CD4-positive, alpha-beta T cell treated with Interleukin-15 for 4 hours (primary cell): ENCODE measurements at regions not wholly inside any gene's neighbourhood (a gene's known extent, or its start where the extent isn't known, plus 50 kb on each side); places are given as distances from the start of the nearest gene placed in this dataset.

Experiments
- DNase-seq: peaks from one replicate; pipeline ENCODE4 v3.0.0-alpha.2; 2020; ENCODE audit warnings: low spot score

DNA sequence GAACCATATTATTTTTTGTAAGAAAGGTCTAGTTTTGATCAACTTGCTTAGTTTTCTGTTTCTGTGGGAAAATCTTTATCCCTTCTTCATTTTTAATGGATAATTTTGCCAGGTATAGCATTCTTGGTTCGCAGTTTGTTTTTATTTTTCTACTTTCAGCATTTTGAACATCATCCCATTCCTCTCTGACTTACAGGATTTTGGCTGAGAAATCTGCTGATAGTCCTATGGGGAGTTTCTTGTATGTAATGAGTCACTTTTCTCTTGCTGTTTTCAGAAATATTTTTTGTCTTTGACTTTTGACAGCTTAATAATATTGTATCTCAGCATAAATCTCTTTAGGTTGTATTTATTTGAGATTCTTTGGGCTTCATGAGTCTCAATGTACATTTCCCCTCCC lies 389.1 kb downstream of the PBX1 start:
- DNase-seq, result no peak

DNA sequence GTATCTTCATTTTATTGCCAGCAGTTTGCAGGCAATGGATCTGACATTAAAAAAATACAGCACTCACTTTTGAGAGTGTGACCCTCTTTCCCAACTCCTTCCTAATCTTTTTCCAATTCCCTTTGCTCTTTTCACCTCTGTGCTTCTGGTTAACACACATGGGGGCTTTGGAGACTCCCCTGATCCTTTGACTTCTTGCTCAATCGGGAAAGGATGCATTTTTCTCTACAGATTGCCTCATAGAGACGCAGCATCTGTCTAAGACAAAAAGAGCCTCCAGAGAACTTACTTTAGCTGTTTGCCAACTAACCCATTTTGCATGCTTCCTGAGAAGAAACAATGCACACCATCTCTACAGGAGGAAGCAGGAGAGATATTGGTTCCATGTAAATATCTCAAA lies 378.3 kb downstream of the PBX1 start:
- no peak for DNase-seq

DNA sequence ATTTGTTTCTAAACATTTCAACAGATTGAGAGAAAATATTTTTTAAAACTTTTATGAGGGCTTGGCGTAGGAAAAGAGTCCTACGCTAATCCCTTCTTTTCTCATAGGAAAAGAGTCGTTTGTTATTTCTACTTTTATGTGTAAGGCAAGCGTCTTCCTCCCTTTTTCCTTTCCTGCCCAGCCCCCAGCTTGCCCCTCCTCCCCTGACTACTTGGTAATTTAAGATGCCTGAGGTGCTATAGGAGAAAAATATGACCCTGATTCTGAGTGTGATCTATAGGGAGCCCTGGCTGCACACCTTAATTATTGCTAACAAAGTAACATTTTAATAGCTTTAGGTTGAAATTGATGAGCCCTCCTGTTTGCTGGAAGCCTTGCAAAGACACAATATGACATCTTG lies 373.6 kb downstream of the PBX1 start:
- no peak for DNase-seq

DNA sequence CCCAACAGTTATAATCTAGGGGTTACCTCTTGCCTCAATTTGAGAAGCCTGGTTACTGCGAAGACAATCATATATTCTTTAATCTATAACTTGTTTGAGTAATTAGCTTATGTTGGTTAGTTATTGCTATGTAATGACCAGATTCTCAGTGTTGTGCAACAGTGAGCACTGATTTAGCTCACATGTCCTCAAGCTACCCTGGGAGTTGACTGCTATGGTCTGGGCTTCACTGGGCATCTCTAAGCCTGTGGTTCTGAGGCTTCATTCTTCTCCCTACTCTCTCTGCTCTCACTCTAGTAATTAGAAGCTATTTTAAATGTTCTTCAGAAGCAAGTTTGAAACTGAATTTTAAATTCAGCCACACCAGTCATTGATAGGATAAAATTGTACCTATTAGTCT lies 371.8 kb downstream of the PBX1 start:
- no peak for DNase-seq

DNA sequence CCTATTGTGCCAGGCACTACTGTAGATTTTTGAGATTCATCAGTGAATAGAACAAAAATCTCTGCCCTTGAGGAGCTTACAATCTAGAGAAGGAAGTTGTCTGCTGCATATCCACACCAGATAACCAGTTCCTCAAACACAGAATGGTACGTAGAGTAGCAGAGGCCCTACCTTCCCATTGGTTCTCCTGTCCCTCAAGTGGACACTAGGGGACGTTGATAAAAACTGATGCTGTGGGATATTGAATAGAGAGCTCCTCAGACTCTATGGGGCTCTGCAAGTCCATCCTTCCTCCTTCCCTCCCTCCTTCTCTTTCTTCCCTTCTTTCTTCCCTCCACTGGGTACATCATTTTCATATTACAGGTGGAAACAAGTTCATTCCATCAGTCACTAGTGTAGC lies 371.3 kb downstream of the PBX1 start:
- no peak for DNase-seq

DNA sequence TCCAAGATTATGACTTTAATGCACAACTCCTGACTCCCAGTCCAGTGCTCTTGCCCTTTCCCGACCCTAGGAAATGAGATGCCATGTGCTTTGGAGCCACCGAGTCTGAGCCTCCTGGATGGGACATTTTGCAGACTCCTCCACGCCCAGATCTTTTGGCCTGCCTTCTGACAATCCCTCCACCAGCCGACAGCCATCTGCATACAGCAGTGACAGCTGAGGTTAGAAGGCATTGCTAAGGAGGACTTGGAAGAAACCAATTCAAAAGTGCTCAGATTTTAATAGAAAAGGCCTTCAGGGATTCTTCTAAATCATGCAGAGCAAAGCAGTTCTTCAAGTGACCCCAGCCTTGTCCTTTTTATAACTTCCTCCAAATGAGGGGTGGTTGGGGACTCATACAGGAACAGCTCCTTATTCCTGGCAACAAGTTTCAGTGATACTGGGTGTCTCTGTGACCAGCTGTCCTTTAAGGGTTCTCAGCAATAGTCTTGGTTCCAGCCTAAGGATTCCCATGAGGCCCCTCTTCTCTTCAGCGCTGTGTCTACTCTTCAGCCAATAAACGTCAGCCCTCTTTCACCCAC lies 369.3 kb downstream of the PBX1 start:
- no peak for DNase-seq

DNA sequence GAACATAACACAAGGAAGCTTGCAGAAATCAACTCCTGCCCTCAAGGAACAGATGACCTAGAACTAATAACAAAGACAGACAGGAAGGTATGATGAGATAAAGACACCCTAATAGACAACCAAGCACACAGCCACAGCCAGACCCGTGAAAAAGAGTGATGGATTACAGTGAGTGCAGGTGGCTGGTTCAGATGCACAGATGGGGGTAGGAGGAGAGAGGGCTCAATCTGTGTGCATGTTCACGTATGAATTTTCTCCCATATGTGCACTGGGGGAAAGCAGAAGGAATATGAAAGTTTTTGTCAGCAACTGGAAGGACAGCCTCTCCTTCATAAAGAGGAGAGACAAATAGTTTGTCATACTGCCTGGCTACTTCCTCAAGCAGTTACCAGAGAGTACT lies 367.1 kb downstream of the PBX1 start:
- no peak for DNase-seq

DNA sequence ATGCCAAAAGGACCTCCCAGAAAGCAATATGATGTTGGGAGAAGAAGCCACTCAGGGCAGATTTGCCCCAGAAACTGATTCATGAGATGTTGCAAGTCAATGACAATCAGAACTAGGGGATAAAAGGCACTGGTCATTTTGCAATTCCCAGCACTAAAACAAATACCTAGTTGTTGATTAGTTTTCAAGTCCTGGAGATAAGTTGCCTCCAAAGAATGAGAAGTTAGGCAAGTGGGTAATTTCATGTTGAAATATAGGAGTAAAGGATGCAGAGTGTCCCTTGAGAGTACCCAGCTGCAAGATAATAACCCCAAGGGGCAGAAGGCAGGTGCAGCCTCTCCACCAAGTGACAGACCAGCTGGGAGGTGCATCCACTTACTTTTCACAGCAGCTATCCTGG lies 363.6 kb downstream of the PBX1 start:
- no peak for DNase-seq

DNA sequence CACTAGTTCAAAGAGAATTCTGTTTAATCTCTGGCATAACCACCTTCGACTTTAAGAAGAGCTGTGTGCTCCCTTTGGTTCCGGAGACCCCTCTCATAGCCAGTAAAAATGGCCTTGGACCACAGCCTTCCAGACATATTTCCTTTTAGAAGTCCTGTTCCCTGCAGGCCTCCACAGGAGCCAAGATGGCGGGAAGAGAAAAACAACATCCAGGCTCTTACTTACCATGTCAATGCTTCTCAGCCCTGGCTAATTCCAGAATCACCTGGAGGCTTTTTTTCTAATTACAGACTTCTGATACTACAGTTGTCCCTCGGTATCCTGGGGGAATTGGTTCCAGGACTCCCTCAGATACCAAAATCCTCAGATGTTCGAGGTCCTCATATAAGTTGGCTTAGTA lies 362.5 kb downstream of the PBX1 start:
- no peak for DNase-seq

DNA sequence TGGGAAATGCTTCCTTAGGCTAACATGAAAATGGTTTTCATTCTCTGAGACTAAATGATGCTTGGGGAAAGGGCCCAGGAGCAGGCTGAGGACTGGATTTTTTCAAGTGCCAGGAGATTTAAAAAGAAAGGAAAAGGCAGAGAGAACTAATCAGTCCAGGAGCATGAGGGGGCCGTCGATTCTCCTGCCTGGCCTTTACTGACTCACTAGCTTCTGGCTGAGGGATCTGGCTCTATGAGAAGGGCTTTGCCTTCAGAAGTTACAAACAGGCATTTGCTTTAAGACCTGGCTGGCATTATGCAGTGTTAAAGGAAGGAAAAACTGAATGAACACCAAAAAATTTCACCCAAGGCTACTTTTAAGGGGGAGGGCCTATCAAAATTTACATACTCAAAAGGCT lies 359.2 kb downstream of the PBX1 start:
- DNase-seq, result no peak

DNA sequence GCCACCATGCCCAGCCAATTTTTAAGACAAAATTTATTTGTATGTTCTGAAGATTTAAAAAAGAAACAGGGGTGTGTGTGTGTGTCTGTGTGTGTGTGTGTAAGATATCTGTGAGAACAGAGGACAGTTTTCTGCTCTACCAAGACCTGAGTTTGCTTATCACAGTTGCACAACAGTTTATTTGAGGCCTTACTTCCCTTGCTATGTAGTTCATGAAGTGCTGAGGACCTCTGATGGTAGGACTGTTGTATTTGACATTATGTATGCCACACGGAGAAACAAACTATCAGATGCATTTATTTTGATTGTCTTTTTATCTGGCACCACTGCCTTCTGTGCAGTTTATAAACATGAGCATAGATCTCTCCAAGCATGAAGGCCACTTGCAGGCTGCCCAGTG lies 355.2 kb downstream of the PBX1 start:
- DNase-seq, result no peak

DNA sequence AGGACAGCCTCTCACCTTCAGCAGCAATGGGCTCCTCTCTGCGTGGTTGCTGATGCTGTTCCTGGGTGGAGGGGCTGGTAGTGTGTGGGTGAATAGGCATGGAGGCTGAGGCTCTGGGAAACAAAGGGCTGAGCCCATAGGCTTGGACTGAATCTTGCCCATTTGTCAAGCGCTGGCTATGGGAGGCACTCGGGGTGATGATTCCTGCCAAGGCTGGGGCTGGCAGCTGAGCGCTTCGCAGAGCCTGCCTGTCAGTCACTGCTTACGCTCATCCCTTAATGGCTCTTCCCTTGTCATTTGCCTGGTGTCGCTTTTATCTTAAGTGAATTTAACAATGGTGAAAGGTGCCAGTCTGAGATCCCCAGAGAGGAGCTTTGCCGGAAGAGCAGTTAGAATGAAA lies 353.3 kb downstream of the PBX1 start:
- no peak for DNase-seq

DNA sequence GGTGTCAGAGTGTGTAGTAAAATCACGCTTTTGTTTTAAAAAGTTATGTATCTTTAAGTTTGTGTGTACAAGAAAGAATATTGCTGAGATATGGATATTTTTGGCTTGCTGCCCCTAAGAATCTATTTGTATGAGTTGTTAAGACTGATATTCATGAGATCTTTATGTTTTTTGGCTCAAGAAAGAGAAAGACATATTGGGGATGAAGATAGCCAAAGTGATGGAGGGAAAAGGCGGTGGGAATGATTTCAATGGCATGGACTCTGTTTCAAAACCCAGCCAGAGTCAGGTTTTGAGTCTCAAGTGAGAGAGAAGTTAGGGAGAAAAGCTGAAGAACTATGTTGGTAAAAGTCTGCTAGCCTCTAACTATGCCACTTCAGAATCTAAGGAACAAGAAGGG lies 351.7 kb downstream of the PBX1 start:
- DNase-seq, result no peak

DNA sequence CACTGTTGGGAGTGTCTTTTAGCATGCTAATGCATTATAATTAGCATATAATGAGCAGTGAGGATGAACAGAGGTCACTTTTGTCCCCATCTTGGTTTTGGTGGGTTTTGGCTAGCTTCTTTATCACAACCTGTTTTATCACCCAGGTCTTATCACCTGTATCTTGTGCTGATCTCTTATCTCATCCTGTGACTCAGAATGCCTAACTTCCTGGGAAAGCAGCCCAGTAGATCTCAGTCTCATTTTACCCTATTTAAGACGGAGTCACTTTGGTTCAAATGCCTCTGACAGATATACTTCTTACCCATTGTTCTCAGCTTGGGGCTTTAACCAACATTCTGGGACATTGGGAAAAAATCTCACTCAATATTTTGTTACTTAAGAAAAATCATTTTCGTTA lies 348.7 kb downstream of the PBX1 start:
- no peak for DNase-seq

DNA sequence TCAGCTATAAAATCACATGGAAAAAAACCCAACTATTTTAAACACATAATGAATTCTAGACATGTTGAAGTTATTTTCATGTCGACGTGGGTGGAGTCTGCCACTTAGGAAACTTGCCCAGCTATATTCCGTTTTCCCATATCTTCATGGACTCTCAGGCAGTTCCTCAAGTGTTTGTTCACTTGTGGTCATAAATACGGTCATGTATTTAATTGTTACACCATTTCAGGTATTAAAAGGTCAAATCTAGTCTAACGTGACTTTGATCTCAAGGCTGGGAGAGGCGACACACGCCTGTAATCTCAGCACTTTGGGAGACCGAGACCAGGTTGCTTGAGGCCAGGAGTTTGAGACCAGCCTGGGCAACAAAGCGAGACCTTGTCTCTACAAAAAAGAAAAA lies 346.9 kb downstream of the PBX1 start:
- DNase-seq, result no peak

DNA sequence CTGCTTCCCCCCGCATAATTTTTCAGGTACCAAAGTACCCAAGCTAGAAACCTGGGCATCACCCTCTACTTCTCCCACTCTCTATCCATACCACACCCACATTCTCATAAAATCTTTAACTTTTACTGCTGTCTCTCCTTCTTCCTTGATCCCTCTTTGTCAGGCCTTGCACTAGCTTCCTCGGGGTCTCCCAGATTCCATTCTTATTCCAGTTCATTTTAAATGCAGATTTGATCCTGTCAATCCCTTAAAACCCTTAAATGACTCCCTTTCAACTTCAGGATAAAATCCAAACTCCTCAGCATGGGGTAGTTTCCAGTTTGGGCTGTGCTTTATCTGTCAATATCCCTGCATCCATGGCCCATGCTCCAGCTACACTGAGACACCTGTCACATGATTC lies 343.5 kb downstream of the PBX1 start:
- DNase-seq, result no peak
